ENCODE measurements at regions not wholly inside any gene's neighbourhood (a gene's known extent, or its start where the extent isn't known, plus 50 kb on each side); places are given as distances from the start of the nearest gene placed in this dataset.

DNA sequence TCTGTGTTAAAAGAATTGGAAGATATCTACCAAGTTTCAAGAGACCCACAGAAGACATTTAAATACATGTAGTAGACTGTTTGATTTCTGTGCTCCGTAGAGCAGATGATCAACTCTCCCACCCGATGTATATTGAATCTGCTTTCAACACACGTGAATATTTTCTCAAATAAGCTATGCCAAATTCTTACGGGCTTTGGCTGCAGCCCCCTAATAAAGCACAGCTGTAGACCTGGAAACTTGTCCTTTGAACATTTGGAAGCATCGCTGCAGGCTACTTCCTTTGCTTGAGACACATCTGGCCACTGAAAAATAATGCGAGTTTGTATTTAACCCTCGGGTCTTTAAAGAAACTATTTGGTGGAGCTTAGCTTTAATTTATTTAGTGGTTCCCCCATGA lies 98.3 kb upstream of the SELENOK start:
- TF ChIP-seq, protein P1, sequence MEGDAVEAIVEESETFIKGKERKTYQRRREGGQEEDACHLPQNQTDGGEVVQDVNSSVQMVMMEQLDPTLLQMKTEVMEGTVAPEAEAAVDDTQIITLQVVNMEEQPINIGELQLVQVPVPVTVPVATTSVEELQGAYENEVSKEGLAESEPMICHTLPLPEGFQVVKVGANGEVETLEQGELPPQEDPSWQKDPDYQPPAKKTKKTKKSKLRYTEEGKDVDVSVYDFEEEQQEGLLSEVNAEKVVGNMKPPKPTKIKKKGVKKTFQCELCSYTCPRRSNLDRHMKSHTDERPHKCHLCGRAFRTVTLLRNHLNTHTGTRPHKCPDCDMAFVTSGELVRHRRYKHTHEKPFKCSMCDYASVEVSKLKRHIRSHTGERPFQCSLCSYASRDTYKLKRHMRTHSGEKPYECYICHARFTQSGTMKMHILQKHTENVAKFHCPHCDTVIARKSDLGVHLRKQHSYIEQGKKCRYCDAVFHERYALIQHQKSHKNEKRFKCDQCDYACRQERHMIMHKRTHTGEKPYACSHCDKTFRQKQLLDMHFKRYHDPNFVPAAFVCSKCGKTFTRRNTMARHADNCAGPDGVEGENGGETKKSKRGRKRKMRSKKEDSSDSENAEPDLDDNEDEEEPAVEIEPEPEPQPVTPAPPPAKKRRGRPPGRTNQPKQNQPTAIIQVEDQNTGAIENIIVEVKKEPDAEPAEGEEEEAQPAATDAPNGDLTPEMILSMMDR (IDR thresholded peaks at IDR 0.05), result no peak
- TF ChIP-seq POLR2A (IDR thresholded peaks at IDR 0.05; ENCODE audit: low read depth) (no peak), EP300 (IDR thresholded peaks at IDR 0.05) (no peak)
